ENCODE measurements at regions not wholly inside any gene's neighbourhood (a gene's known extent, or its start where the extent isn't known, plus 50 kb on each side); places are given as distances from the start of the nearest gene placed in this dataset.
"Not testable (repeated sequence)": the region's sequence is repeated elsewhere in the genome, so short reads cannot be mapped to it uniquely, and the experiment has no call there.

DNA sequence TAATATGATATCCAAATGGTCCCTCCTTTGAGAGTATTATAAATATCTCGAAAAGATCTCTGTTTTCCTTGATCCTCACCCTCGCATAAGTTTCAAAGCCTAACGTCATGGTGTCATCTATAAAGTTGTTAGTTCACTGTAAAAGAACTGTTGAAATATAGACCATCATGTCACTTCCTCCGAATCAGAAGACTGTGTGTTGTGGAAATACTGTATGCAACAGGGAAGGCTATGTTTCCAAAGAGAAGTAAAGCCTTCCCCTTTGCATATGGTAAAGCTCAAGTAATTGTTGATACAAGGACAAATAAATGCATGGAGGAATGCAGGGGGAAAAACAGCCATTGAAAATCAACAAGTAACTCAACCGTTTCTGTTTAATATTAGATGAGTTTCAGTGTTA, 125.9 kb downstream of the ZNF365 start:
- DNase-seq = not testable (repeated sequence)

DNA sequence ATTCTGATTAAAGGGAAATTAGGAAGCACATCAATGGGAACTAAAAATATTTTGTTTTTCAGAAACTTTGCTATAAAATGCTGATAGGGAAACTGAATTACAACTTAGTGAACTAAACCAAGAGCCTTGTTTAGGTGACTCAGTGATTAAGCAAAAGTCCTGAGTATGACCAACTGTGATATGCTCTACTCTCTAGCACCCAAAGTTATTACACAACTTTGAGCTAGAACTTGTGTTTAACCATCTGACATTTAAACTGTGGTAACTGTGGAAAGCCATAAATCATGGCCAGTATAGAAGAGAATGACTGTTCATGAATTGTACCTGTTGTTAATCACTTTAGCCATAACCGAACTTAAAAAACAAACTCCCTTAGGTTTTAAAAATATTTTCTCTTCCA, 127.4 kb downstream of the ZNF365 start:
- DNase-seq = no peak

DNA sequence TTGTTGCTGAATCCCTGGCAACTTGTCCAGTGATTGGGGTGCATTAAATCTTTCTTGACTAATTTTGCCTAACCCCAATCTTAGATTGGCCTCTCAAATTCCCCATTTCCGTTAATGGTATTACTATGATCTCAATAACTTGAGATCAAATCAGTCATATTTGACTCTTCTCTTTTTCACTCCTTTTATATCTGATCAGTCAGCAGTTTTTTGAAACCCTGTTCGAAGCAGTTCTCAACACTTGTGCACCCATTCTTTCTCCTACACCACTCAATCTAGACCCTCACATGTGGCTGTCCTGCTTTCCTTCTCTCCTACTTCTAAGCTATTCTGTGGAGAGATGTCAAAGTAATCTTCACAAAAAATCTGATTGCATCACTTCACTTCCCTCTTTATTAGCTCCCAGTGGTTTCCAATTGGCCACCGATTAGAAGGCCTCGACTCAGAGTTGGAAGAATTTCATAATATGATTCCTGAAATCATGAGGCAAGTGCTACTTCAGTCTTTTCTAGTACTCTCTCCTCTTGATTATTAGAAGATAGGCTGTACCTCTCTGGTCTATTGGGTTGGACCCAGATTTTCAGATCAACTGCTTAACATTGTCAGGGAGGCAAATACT, 128.9 kb downstream of the ZNF365 start:
- DNase-seq = no peak

DNA sequence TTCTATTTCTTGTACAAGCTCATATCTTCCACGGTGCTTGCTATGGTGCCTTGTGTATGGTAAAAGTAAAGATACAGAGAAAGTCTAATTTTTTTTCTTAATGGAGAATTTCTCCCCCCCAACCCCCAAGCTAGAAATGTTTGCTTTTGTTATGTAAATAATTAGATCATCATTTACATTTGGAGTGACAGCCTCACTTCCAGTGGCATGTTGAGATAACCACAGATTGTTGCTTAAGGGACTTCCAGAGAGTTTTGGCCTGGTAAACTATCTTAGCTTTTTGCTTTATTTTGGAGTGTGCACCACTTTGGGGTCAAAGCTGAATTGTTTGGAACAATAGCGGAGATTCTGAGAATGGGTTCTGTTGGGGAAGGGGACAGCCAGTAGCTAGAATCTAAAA, 129.7 kb downstream of the ZNF365 start:
- no peak for DNase-seq

DNA sequence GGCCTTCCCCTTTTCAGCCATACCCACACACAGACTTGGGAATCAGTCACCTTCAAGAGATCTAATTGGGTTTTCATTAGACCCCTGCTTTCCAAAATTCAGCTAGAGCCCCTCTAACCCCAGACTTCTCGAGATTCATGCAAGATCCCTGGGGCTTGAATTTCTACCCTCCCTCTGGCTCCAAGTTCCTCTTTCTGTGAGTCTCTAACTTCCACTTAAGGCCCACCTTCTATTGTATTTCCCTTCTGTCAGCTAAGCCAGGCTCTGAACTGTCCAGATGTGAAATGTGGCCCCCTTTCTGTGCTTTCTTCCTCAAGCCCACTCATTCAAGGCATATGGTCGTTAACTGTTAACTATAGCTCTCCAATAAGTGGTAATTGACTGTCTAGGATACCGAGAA, 132.2 kb downstream of the ZNF365 start:
- no peak for DNase-seq

DNA sequence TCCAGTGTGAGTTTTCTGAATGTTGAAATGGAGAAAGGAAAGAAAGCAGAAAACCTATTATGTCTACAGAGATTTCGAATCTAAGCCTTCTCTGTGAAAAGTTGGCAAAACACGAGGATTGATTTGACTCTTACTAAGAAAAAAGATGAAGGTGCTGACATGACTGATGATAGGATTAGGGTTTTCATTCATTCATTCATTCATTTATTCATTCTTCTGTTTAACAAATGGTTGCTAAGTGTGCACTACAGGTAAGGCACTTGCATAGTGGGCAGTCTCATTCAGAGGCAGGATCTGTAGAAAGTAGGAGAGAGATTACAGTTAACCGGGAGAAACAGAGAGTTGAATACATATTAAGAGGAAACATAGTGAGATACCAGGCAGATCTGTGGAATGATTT, 137.1 kb downstream of the ZNF365 start:
- no peak for DNase-seq

DNA sequence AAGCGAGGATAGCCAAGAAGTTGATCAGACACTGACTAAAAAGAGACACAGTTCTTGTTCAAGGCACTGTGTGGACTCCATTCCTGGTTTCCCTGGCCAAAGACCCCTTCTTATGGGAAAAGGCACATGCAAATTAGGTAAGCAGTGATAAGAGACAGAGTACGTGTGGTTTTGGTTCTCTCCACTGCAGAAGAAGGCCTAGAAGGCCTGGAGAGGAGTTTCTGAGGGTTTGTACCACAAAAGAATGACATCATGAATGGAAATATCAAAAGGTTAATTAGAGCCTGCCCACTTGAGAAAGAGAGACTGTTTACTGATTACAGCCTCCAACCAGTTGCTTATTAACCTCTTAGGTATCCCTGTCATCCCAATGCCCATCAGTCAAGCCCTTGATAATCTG, 137.5 kb downstream of the ZNF365 start:
- DNase-seq = no peak

DNA sequence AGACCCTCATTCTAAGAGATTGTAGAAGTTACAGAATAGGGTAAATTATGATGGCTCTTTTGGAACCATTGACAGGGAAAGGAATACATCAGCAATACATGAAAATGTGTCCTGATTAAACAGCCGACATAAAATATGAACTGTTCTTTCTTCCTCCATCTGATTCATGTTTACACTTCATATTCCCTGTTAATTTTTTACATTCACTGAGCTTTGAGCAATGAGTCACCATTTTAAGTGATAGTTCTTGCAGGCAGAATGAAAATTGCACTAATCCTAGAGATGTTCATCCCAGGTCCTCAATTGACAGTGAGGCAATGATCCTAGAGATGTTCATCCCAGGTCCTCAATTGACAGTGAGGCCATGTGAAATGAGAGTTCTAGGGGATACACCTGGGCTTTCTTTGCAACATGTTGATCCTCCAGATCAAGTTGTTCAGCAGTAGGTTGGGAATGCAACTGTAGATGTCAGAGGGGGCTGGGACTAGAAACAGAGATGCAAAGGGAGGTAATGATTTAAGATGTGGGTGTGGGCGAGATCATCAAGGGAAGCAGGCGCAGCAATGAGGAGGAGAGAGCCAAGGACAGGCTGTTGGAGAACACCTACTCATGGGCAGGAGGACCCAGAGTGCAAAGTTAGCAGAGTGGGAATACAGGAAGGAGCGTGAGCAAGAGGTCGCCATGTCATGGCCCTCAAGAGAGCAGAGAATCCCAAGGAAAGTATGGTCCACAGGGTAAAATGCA, 138.7 kb downstream of the ZNF365 start:
- DNase-seq = no peak

DNA sequence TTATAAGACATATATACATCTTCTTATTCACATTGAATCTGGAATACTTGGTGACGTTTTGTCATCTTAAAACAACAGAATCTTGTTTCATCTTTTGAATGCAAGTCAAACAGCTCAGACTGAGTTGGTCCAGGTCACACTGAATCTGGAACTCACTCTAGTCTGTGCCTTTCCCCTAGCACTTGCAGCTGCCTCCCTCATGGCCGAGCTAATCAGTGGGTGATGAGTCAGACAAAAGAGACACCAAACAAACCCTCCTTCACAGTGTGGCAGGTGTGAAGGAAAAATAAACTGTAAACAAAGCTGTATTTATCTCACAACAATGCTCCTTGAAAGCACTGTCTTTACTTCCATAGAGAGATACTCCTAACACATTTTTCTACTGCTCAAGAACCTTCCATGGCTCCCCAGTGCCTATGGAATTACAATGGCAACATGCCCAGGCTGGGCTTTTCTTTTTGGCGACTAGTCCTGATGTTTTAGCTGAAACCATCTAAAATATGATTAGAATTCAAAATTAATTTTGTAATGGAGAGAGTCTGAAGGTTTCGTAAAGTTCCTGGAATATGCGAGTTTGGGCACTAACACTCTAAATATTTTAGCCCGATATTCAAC, 140.0 kb downstream of the ZNF365 start:
- DNase-seq = no peak

DNA sequence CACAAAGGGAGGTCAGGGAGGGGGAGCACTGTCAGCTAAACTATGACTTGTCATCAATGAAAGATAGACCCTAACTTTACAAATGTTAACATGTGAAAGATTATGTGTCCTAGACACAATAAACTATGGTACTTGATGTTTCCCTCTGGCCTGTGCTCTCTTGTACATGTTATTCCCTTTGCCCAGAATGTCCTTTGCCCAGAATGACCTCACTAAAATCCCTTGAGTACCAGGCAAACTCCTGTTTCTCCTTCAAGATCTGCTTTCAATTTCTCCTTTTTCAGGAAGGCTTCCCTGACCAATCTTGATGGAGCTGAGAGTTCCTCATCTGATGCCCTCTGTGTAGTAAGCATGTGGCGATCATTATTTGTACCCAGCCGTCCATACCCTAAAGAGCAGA, 143.1 kb downstream of the ZNF365 start:
- no peak for DNase-seq

DNA sequence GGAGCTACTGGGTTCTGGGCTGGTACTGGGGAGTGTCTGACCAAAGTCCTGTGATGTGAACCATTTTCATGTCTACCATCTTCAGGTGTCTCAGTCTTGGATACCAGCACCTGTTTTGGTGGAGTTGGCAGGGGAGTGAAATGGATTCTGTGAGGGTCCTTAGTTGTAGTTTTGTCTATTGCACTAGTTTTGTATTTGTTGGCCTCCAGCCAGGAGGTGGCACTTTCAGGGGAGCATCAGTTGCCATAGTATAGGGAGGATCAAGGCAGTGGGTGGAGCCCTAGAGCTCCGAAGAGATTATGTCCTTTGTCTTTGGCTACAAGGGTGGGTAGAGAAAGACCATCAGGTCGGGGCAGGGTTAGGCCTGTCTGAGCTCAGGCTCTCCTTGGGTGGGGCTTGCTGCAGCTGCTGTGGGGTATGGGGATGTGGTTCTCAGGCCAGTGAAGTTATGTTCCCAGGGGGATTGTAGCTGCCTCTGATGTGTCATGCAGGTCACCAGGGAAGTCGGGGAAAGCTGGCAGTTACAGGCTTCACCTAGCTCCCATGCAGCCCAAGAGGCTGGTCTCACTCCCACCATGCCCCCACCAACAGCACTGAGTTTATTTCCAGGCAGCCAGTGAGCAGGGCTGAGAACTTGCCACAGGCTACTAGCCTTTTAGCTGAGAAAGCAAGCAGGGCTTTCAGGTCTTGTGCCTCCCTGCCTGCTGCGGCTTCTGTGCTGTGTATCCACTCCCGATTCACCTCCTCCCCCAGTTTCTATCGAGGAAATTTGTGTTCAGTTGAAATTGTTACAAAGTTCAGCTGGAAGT, 153.1 kb downstream of the ZNF365 start:
- DNase-seq = no peak

DNA sequence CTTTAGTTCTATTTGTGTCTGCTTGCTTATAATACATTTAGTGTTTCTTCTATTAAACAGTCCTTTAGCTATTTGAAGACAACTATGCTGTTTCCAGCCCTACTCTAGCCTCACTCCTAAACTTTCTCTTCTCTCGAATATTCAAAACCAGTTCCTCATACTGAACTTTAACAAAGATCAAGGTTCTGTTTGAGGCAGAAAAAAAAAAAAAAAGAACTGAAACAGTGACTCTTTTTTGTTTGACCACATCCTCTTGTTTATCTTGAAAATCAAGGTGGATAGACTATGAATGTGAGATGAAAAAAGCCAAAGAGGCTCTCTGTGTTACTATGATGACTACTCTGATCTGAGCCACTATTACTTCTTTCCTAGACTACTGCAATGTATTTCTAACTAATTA, 154.3 kb downstream of the ZNF365 start:
- no peak for DNase-seq

DNA sequence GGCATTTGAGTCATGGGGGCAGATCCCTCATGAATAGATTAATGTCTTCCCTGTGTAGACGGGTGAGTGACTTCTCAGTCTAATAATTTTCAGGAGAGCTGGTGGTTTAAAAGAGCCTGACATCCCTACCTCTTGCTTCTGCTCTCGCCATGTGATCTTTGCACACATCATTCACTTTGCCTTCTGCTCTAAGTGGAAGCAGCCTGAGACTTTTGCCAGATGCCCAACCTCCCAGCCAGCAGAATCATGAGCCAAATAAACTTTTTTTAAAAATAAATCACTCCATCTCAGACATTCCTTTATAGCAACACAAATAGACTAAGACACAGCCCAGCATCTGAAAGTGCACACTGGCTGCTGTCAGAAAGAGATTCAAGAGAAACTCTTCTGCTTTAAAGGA, 155.2 kb downstream of the ZNF365 start:
- DNase-seq = no peak

DNA sequence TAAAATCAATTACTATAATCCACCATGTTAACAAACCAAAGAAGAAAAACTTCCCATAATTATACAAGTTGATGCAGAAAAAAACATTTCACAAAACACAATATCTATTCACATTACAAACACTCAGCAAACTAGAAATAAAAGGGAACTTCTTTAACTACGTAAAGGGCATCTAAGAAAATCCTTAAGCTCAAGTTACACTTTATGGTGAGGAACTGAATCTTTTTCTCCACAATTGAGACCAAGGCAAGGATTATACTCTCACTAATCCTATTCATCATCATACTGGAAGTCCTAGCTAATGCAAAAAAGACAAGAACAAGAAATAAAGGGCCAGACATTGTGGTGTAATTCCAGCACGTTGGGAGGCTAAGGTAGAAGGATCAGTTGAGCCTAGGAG, 159.9 kb downstream of the ZNF365 start:
- DNase-seq = no peak

DNA sequence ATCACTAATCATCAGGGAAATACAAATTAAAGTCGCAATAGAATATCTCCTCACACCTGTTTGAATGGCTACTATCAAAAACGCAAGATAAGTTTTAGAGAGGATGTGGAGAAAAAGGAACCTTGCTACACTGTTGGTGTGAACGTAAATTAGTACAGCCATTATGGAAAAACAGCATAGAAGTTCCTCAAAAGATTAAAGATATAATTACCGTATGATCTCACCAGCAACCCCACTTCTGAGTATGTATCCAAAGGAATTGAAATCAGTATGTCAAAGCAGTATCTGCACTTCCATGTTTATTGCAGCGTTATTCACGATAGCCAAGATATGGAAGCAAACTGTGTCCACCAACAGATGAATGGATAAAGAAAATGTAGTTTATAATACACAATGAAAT, 164.4 kb downstream of the ZNF365 start:
- DNase-seq = no peak

DNA sequence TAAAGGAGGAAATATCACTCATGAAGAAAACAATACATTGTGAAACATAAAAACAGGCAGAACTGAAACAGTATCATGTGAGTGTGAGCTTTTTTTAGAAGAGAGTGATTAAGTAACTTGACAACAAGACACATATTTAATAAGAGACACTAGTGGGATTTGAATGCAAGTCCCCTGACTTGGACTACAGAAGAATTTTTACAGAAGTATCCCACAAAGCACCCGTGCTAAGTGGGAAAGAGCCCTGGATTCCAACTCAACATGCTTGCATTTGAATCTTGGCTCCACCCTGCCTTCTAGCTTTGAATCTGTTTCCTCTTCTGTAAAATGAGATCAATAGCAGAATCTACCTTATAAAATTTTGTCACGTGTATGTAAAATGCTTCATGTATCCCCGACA, 166.2 kb downstream of the ZNF365 start:
- DNase-seq = no peak

DNA sequence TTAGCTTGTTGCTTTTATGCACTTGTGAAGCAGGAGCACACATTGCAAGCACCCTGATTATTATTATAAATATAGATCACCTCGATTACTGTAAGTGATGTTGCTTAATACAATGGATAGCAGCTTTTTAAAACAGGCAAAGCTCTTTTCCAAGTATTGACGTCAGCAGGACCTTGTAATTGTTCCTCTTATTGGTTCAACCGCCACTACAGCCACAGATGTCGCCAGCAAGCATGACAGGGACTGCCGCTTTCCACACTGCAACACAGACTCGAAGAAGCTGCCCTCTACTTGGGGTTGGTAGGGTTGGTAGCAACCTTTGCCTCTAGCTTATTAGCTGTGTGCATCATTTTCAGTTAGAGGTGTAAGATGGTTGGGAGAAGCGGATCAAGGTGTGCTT, 167.6 kb downstream of the ZNF365 start:
- DNase-seq = no peak

DNA sequence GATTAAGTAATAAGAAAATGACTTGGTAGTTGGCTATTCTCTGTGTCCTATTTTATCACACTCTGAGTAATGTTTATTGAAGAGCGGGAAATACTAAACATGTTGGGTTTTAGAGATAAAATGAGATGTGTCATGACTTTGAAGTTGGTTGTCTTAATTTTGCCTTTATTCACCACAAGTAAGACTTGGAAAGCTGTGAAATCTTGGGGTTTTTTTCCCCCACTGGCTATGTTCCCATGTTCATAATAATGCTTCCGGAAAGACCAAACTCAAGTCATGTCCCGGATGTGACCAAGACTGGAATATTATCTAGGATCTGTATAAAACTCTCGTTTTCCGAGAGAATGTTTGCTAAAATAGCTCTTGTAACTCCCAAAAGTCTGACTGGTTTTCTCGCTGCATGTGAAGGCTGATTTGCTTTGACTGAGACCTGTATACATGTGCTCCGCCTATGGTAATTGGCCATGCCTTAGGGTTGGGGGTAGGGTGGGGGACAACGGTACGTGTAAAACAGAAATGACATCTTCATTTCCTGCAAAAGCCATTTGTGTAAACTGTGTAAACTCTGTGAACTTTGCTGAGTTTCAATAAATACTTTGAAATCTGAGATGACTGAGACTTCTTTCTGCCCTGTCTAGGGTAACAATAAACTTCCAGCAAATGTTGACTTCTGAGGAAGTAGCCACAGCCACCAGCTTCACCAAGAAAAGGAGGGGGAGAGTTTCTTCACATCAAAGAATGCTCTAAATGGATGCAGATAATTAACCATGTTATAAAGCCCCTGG, 169.6 kb downstream of the ZNF365 start:
- no peak for DNase-seq

DNA sequence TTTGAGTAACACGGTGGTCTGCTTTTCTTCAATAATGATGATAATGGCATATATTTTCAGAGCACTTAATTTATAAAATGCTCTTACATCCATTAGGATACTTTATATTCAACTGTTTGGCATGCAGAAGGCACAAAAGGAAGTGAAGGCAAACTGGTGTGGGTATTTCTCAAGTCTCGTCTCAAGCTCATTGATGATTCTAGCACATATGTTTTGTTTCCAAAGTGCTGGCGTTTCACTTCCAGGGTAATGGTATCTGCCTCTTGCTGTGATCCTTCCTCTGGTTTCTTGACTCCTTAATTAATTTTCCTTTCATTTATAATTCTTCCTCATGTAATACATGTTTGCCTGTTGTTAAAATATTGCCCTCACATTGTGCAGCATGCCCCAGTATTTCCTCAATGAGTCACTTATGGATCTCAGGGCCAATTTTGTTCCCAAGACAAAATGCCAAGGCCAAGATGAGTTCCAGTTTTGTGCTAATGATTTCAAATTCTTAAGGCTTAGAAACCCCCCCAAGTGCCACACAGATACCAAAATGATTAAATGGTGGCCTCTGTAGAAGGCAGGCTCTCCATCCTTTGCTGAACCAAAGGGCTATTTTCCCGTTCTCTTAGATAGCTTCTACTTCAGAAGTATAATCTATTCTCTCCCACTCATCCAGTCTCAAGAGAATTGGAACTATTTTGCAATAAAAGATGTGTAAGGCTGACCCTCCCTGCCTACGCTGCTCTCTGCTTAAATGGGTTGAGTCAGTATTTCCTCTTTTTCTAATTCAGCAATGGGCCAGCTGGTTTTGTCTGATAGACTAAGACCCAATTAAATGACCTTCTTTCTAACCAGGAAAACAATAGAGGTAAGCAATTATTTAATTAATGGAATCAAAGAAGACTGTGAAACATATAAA, 171.2 kb downstream of the ZNF365 start:
- no peak for DNase-seq

DNA sequence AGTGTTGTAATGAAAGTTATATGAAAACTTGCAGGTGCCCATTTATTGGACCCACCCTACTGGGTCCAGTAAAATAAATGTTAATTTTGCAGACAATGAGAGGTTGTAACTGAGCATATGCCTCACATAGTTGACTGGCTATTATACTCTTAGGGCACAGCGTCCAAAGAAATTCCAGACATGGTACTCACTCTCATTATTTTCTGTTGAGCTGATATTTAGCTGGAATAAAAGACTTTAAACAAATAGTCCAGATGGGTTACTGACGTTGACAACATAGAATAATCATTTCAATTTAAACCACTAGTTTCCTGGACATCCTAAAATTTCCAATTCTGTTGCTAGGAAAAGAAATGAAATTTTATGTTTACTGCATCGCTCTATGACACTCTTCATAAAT, 174.5 kb downstream of the ZNF365 start:
- DNase-seq = no peak

DNA sequence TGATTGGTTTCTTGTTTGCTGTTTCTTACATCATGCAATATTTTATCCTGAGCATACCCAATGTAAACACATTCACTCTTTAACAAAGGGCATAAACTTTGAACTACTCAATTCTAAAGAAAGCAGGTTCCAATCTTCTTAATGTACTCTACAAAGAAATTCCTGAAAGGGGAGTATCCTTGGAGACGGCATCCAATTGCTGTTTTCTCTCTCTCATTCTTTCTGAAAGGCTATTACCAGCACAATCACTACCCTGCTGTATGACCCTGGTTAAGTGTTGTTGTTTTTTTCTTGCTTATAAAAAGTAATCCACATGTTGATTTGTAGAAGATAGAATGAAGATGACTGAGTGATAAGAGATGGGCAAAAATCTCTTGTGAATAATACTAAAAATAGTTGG, 176.0 kb downstream of the ZNF365 start:
- DNase-seq = no peak
